ENCODE measurements at regions not wholly inside any gene's neighbourhood (a gene's known extent, or its start where the extent isn't known, plus 50 kb on each side); places are given as distances from the start of the nearest gene placed in this dataset.

DNA sequence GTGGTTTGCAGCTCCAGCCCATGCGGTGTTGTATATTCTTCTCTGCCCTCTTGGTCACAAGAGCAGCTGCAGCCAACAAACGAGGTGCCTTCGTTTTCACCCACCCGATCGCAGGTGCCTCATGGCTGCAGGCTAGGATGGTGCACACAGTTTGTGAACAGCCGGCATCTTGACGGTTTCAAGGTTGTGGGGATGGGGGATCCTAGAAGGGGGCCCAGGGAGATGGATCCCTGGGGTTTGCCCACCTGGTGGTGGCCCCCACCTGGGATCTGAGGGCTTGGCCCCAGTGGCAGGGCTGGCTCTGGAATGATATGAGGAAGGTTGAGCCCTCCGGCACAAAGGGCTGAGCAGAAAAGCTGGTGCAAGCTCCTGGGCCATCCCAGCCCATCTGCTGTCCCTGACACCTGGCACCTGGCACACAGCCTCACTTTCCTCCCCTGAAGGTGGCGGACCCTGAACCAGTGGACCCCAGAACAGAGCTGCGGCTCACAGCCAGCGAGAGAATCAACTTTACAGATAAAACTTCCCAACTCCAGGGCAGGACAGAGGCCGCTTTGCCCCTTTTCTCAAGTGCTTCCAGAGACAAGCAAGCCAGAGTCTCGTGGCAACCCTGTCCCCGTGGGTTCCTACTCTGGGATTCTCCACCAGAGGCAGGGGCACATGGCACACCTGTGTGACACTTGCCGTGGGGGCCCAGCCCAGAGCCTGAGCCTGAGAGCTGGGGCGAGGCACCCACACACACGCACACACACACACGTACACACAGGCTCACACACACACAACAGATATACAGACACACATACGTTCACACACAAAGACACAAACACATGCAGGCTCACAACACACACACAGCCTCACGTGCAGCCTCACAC is 177.3 kb upstream of the PPP2R2D start:
- peaks cover 0 to 4% (median 0%) of the 10 kb centered on the region in 11 donors for H3K9me3 ChIP-seq
- no peak overlapping the region for H3K4me3 ChIP-seq
- intact Hi-C loops (cut with DNase I) = no loop called here
- no peaks in the 10 kb centered on the region for H3K36me3 ChIP-seq
- H3K27ac ChIP-seq = no peak overlapping the region
- H3K4me1 ChIP-seq = peaks cover 0 to 14% (median 6%) of the 10 kb centered on the region in 9 donors
- TF ChIP-seq, protein P1, sequence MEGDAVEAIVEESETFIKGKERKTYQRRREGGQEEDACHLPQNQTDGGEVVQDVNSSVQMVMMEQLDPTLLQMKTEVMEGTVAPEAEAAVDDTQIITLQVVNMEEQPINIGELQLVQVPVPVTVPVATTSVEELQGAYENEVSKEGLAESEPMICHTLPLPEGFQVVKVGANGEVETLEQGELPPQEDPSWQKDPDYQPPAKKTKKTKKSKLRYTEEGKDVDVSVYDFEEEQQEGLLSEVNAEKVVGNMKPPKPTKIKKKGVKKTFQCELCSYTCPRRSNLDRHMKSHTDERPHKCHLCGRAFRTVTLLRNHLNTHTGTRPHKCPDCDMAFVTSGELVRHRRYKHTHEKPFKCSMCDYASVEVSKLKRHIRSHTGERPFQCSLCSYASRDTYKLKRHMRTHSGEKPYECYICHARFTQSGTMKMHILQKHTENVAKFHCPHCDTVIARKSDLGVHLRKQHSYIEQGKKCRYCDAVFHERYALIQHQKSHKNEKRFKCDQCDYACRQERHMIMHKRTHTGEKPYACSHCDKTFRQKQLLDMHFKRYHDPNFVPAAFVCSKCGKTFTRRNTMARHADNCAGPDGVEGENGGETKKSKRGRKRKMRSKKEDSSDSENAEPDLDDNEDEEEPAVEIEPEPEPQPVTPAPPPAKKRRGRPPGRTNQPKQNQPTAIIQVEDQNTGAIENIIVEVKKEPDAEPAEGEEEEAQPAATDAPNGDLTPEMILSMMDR (IDR thresholded peaks at IDR 0.05) = no peak
- 89 to 90% methylated on average over 20 of the region's 20 CpGs for WGBS, 2 donors
- DNase-seq = no peak
- ATAC-seq = no peak
- H3K27me3 ChIP-seq = peaks cover 0 to 24% (median 3%) of the 10 kb centered on the region in 7 donors

DNA sequence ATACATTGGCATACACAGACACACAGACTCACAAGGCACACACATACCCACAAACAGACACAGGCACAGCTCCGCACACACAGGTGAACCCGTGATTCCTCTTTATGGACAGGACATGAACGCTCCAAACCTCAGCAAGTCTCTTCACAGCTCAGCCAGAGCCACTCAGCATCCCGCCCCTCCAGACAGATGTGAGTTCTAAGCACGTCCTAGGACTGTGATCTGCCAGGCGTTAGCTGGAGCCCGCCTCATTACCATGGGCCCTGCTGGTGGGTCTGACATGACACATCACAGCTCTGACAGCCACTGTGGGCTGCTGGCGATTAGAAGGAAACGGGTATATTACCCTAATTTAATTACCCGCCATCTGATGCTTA is 176.7 kb upstream of the PPP2R2D start:
- ATAC-seq (no peak), DNase-seq (no peak)
- Histone ChIP-seq H3K4me1 (peaks cover 0 to 14% (median 6%) of the 10 kb centered on the region in 9 donors), H3K27me3 (peaks cover 0 to 24% (median 3%) of the 10 kb centered on the region in 7 donors), H3K36me3 (no peaks in the 10 kb centered on the region), H3K27ac (no peak overlapping the region), H3K4me3 (no peak overlapping the region), H3K9me3 (peaks cover 0 to 4% (median 0%) of the 10 kb centered on the region in 11 donors)
- TF ChIP-seq, protein P1 (IDR thresholded peaks at IDR 0.05) = no peak
- intact Hi-C loops (cut with DNase I) = no loop called here
- WGBS, 2 donors = 79 to 81% methylated on average over 10 of the region's 10 CpGs

DNA sequence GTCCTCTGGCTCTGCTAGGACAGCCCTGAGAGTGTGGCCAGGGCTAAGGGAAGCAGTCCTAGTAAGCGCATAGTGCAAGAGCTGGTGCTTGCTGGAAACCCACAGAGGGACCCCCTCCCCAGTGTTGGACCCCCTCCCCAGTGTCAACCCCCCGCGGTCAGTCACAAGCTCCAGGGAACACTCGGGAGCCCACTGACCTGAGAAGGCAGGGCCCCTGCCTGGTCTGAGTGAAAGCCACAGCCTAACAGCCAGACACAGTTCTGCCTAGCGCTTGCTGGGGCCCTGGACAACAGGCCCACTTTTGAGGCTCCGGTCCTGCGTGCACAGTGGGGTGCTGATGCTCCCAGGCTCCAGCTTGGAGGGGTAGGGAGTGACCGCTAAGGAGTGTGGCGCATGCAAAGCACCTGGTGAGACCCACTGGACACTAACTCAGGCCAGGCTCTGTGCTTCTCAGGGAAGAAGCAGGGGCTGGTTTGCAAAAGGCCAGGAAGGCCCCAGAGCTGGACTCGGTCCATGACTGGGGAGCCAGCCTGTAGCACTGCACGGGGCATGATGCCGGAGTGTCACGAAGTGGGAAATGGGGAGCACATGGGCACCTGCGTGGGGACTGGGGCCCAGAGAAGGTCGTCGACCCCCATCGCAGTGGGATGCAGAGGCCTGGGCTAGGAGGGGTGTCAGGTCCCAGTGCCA is 175.8 kb upstream of the PPP2R2D start:
- Histone ChIP-seq H3K27ac (no peak overlapping the region), H3K4me3 (no peak overlapping the region), H3K4me1 (peaks cover 0 to 14% (median 6%) of the 10 kb centered on the region in 9 donors), H3K27me3 (peaks cover 0 to 24% (median 3%) of the 10 kb centered on the region in 7 donors), H3K36me3 (no peaks in the 10 kb centered on the region), H3K9me3 (peaks cover 0 to 4% (median 0%) of the 10 kb centered on the region in 11 donors)
- intact Hi-C loops (cut with DNase I) = no loop called here
- no peak for DNase-seq
- 90 to 93% methylated on average over 17 of the region's 17 CpGs for WGBS, 2 donors
- TF ChIP-seq, protein P1 (IDR thresholded peaks at IDR 0.05) = no peak
- no peak for ATAC-seq

DNA sequence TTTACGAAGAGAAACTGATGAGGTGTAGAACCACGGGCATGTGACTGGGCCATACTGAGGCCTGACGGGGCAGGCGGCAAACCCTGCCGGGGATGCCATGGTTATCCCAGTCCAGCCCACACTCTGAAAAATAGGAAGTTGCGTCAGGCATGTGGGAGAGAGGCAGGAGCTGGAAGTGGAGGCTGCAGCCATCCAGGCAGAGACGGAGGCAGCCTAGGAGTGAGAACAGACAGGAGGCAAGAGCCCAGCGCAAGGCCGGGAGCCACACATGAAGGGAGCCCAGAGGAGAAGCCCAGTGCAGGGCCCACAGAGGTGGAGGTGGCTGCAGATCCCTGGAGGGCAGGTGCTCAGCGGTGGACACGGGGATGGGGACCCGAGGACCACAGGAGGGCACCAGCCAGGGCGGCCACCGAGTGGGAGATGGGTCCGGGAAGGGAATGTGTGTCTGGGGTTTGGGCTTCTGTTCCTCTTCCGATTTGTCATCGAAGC is 175.2 kb upstream of the PPP2R2D start:
- no peak for DNase-seq
- no peak overlapping the region for H3K27ac ChIP-seq
- H3K27me3 ChIP-seq = peaks cover 0 to 24% (median 3%) of the 10 kb centered on the region in 7 donors
- TF ChIP-seq, protein P1 (IDR thresholded peaks at IDR 0.05) = no peak
- no peaks in the 10 kb centered on the region for H3K36me3 ChIP-seq
- no peak overlapping the region for H3K4me3 ChIP-seq
- intact Hi-C loops (cut with DNase I) = no loop called here
- 83 to 88% methylated on average over 17 of the region's 17 CpGs for WGBS, 2 donors
- peaks cover 0 to 1% (median 0%) of the 10 kb centered on the region in 11 donors for H3K9me3 ChIP-seq
- H3K4me1 ChIP-seq = peaks cover 0 to 14% (median 6%) of the 10 kb centered on the region in 9 donors
- no peak for ATAC-seq

Measured in heart right ventricle (tissue), 16 donors.